Mesendoderm (in vitro differentiated cells): ENCODE measurements at regions not wholly inside any gene's neighbourhood (a gene's known extent, or its start where the extent isn't known, plus 50 kb on each side); places are given as distances from the start of the nearest gene placed in this dataset.

ENCODE experiments used
- DNase-seq: peaks from one replicate; pipeline ENCODE4 v3.0.0; 2013
- H2AK5ac ChIP-seq: 2 replicates; pipeline ENCODE4 v1.6.1; 2013; ENCODE audit warnings: low read length, inconsistent platforms
- H2BK120ac ChIP-seq: 2 replicates; pipeline ENCODE4 v1.6.1; 2013; ENCODE audit warnings: low read depth, mild to moderate bottlenecking, low read length, moderate library complexity, mixed read lengths
- H2BK15ac ChIP-seq: replicated peaks from 2 replicates; pipeline ENCODE4 v1.6.1; 2013; ENCODE audit warnings: low read depth, mild to moderate bottlenecking, moderate library complexity
- H2BK5ac ChIP-seq: 2 replicates; pipeline ENCODE4 v1.6.1; 2013; ENCODE audit warnings: low read length, inconsistent platforms
- H3K18ac ChIP-seq: 2 replicates; pipeline ENCODE4 v1.6.1; 2013; ENCODE audit warnings: mild to moderate bottlenecking, low read length, mixed read lengths
- H3K23ac ChIP-seq: one replicate; pipeline ENCODE4 v1.6.1; 2013; ENCODE audit warnings: low read length
- H3K27ac ChIP-seq: 2 replicates; pipeline ENCODE4 v1.5.1; 2013; ENCODE audit warnings: low read depth, mild to moderate bottlenecking, inconsistent platforms, low read length, moderate library complexity
- H3K27me3 ChIP-seq: 2 replicates; pipeline ENCODE4 v1.6.1; 2013; ENCODE audit warnings: low read length, control low read depth, mild to moderate bottlenecking, inconsistent platforms; ENCODE audit not compliant: insufficient read depth, poor library complexity
- H3K36me3 ChIP-seq: 2 replicates; pipeline ENCODE4 v1.6.1; 2013; ENCODE audit warnings: low read length, inconsistent platforms; ENCODE audit not compliant: control insufficient read depth, insufficient read depth
- H3K4ac ChIP-seq: one replicate; pipeline ENCODE4 v1.6.1; 2013; ENCODE audit warnings: low read depth, mild to moderate bottlenecking, low read length, moderate library complexity
- H3K4me1 ChIP-seq: 2 replicates; pipeline ENCODE4 v1.6.1; 2013; ENCODE audit warnings: low read depth, low read length, inconsistent platforms; ENCODE audit not compliant: control insufficient read depth
- H3K4me2 ChIP-seq: 2 replicates; pipeline ENCODE4 v1.6.1; 2013; ENCODE audit warnings: low read length
- H3K4me3 ChIP-seq: 2 replicates; pipeline ENCODE4 v1.5.1; 2013; ENCODE audit warnings: mild to moderate bottlenecking, low read length
- H3K56ac ChIP-seq: one replicate; pipeline ENCODE4 v1.6.1; 2013; ENCODE audit warnings: low read length
- H3K79me1 ChIP-seq: 2 replicates; pipeline ENCODE4 v1.6.1; 2013; ENCODE audit warnings: low read length, inconsistent platforms
- H3K79me2 ChIP-seq: 2 replicates; pipeline ENCODE4 v1.6.1; 2013; ENCODE audit warnings: mild to moderate bottlenecking, low read length; ENCODE audit not compliant: control insufficient read depth, insufficient read depth
- H3K9ac ChIP-seq: 2 replicates; pipeline ENCODE4 v1.6.1; 2013; ENCODE audit warnings: low read length, inconsistent platforms
- H4K5ac ChIP-seq: one replicate; pipeline ENCODE4 v1.6.1; 2013; ENCODE audit warnings: low read length
- H4K8ac ChIP-seq: one replicate; pipeline ENCODE4 v1.6.1; 2013; ENCODE audit warnings: low read depth, mild to moderate bottlenecking, control low read depth, low read length, moderate library complexity
- WGBS: extraction: QIAGEN DNeasy Blood & Tissue Kit; methylation state at CpG from one replicate; pipeline ENCODE4 v1.1.7; 2013; ENCODE audit warnings: low lambda C conversion rate, missing lambda C conversion rate; ENCODE audit not compliant: insufficient coverage; ENCODE audit errors: extremely low coverage; 5-methylcytosine and 5-hydroxymethylcytosine counted together

- Histone ChIP-seq H2BK15ac (no peak overlapping the region), H3K4ac (no peak overlapping the region), H2BK120ac (no peak overlapping the region), H3K4me2 (no peak overlapping the region), H4K8ac (no peak overlapping the region), H3K23ac (no peak overlapping the region), H3K9ac (no peak overlapping the region), H3K27ac (no peak overlapping the region), H3K79me2 (no peaks in the 10 kb centered on the region), H3K27me3 (no peaks in the 10 kb centered on the region), H4K5ac (no peak overlapping the region), H3K56ac (no peak overlapping the region), H3K4me1 (peaks cover 3% of the 10 kb centered on the region), H2BK5ac (no peak overlapping the region), H3K4me3 (no peak overlapping the region), H2AK5ac (no peak overlapping the region), H3K18ac (no peak overlapping the region), H3K79me1 (peaks cover 4% of the 10 kb centered on the region), H3K36me3 (no peaks in the 10 kb centered on the region)
- WGBS, result no CpG with 5 or more reads among the region's 9 CpGs
- DNase-seq, result no peak
Measured at GRCh38 chr15:62601777-62602545, 436.9 kb upstream of the C2CD4B start.

GRCh38 chr15:62603742-62604141 is 438.7 kb upstream of the C2CD4B start:
- Histone ChIP-seq H3K27ac (no peak overlapping the region), H3K4me1 (peaks cover 3% of the 10 kb centered on the region), H3K79me2 (no peaks in the 10 kb centered on the region), H3K18ac (no peak overlapping the region), H2BK5ac (no peak overlapping the region), H3K4me2 (no peak overlapping the region), H3K56ac (no peak overlapping the region), H4K8ac (no peak overlapping the region), H2AK5ac (no peak overlapping the region), H2BK120ac (no peak overlapping the region), H3K23ac (no peak overlapping the region), H4K5ac (no peak overlapping the region), H3K36me3 (no peaks in the 10 kb centered on the region), H3K9ac (no peak overlapping the region), H3K4me3 (no peak overlapping the region), H2BK15ac (no peak overlapping the region), H3K4ac (no peak overlapping the region), H3K79me1 (peaks cover 7% of the 10 kb centered on the region), H3K27me3 (no peaks in the 10 kb centered on the region)
- WGBS, result no CpG with 5 or more reads among the region's 1 CpG
- DNase-seq, result no peak

- Histone ChIP-seq H3K36me3 (no peaks in the 10 kb centered on the region), H3K79me2 (no peaks in the 10 kb centered on the region), H2BK120ac (no peak overlapping the region), H3K4me2 (no peak overlapping the region), H3K79me1 (peaks cover 7% of the 10 kb centered on the region), H3K18ac (no peak overlapping the region), H3K27me3 (no peaks in the 10 kb centered on the region), H3K23ac (no peak overlapping the region), H3K56ac (no peak overlapping the region), H3K4ac (no peak overlapping the region), H4K5ac (no peak overlapping the region), H4K8ac (no peak overlapping the region), H2BK5ac (no peak overlapping the region), H3K9ac (no peak overlapping the region), H2AK5ac (no peak overlapping the region), H2BK15ac (no peak overlapping the region), H3K4me1 (no peaks in the 10 kb centered on the region), H3K4me3 (no peak overlapping the region), H3K27ac (no peak overlapping the region)
- DNase-seq, result no peak
- WGBS, result no CpG with 5 or more reads among the region's 7 CpGs
Measured at GRCh38 chr15:62605282-62605681, 437.3 kb upstream of the TPM1 start.

- Histone ChIP-seq H3K18ac (no peak overlapping the region), H2BK15ac (no peak overlapping the region), H3K27ac (no peak overlapping the region), H3K9ac (no peak overlapping the region), H2BK120ac (no peak overlapping the region), H3K27me3 (no peaks in the 10 kb centered on the region), H3K4ac (no peak overlapping the region), H3K4me3 (no peak overlapping the region), H3K4me2 (no peak overlapping the region), H3K56ac (no peak overlapping the region), H3K36me3 (no peaks in the 10 kb centered on the region), H4K5ac (no peak overlapping the region), H3K4me1 (no peaks in the 10 kb centered on the region), H3K79me1 (peaks cover 7% of the 10 kb centered on the region), H3K23ac (no peak overlapping the region), H2BK5ac (no peak overlapping the region), H4K8ac (no peak overlapping the region), H2AK5ac (no peak overlapping the region), H3K79me2 (no peaks in the 10 kb centered on the region)
- no CpG with 5 or more reads among the region's 14 CpGs for WGBS
- DNase-seq, result no peak
Measured at GRCh38 chr15:62606376-62607113, 436.0 kb upstream of the TPM1 start.

- no CpG with 5 or more reads among the region's 1 CpG for WGBS
- Histone ChIP-seq H4K5ac (no peak overlapping the region), H3K27me3 (no peaks in the 10 kb centered on the region), H3K79me1 (peaks cover 6% of the 10 kb centered on the region), H2AK5ac (no peak overlapping the region), H3K4me2 (no peak overlapping the region), H3K36me3 (no peaks in the 10 kb centered on the region), H4K8ac (no peak overlapping the region), H2BK15ac (no peak overlapping the region), H3K18ac (no peak overlapping the region), H2BK5ac (no peak overlapping the region), H3K4me3 (no peak overlapping the region), H2BK120ac (no peak overlapping the region), H3K4me1 (no peaks in the 10 kb centered on the region), H3K27ac (no peak overlapping the region), H3K4ac (no peak overlapping the region), H3K79me2 (no peaks in the 10 kb centered on the region), H3K23ac (no peak overlapping the region), H3K56ac (no peak overlapping the region), H3K9ac (no peak overlapping the region)
- no peak for DNase-seq
Measured at GRCh38 chr15:62607114-62607462, 435.5 kb upstream of the TPM1 start.
